ENCODE measurements at regions not wholly inside any gene's neighbourhood (a gene's known extent, or its start where the extent isn't known, plus 50 kb on each side); places are given as distances from the start of the nearest gene placed in this dataset.

DNA sequence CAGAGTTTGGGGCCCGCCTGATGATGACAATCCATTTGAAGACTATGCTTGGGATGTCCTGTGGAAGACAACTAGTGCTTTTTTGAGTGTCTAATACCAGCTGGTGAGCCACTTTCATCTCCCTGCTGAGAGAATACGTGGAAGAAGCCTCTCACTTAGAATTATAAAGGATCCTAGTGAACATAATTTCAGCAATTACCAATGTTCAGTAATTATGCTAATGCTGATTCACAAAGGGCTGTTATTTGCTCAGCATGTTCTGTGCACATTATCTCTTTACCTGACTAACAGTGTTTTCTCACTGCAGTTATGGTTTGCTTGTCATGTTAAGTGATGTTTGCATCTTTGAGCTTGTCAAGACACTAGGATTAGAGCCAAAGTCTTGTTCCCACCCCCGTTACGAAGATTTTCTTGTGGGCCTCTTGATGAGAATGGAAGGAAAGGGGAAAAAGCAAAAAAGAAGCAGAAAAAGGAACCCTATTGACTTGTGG lies 282.1 kb upstream of the CHD6 start:
- TF ChIP-seq POLR2A (IDR thresholded peaks at IDR 0.05): no peak
- TF ChIP-seq, protein P1, sequence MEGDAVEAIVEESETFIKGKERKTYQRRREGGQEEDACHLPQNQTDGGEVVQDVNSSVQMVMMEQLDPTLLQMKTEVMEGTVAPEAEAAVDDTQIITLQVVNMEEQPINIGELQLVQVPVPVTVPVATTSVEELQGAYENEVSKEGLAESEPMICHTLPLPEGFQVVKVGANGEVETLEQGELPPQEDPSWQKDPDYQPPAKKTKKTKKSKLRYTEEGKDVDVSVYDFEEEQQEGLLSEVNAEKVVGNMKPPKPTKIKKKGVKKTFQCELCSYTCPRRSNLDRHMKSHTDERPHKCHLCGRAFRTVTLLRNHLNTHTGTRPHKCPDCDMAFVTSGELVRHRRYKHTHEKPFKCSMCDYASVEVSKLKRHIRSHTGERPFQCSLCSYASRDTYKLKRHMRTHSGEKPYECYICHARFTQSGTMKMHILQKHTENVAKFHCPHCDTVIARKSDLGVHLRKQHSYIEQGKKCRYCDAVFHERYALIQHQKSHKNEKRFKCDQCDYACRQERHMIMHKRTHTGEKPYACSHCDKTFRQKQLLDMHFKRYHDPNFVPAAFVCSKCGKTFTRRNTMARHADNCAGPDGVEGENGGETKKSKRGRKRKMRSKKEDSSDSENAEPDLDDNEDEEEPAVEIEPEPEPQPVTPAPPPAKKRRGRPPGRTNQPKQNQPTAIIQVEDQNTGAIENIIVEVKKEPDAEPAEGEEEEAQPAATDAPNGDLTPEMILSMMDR (IDR thresholded peaks at IDR 0.05): no peak

All from testis (tissue), 2 donors.